HG02642 (cell line): ENCODE measurements at regions not wholly inside any gene's neighbourhood (a gene's known extent, or its start where the extent isn't known, plus 50 kb on each side); places are given as distances from the start of the nearest gene placed in this dataset.

Experiments used
- ATAC-seq: cut with Tn5 transposase; IDR thresholded peaks from one replicate; pipeline ENCODE4 v1.9.1; 2021; ENCODE audit warnings: mild to moderate bottlenecking; ENCODE audit not compliant: unreplicated experiment, poor library complexity

DNA sequence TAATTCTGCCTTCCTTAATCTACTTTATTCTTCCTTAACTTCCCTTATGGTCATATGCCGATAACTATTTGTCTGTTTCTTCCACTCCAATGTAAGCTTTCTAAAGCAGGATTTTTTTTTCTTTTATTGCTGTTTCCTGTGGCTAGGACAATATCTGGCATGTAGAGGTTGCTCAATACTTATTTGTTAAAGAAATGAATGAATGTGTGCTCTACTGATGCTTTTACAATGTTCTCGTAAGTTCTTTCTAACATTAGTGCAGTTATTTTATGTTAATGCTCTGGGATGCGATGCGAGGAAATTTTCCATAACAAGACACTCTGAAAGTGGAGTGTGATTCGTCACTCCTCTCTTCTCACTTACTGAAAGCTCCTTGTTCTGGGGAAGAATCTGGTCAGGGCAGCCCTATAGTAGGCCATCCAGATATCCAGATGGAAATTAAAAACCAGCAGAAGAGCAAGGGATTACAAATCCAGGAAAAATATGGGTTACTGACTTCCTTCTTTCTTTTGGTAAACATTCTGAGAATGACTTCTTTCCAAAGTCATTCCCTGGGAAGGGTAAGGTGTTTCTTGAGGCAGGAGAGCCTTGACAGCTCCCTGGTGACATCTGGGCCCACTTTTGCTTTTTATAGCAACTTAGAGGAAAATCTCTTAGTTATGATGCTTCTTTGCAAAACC lies 420.4 kb downstream of the PDCD6IP start:
- no peak for ATAC-seq

DNA sequence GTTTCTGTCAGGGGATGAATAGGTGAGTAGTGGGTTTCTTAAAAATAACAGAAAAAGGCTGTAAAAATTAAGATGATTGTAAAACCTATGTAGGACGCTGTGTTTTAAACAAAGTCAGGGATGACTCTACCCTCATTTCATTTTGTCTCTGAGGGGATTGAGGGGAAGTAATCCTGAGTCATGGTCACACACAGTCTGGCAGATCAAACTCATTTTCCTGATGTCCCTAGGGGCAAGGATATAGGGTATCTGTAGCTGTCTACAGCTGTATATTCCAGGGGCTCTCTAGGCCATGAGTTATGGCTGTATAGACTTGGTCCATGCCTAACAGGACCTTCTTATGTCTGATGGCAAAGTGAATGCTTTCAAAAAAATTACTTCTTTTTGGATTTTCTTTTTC lies 421.1 kb downstream of the PDCD6IP start:
- no peak for ATAC-seq

DNA sequence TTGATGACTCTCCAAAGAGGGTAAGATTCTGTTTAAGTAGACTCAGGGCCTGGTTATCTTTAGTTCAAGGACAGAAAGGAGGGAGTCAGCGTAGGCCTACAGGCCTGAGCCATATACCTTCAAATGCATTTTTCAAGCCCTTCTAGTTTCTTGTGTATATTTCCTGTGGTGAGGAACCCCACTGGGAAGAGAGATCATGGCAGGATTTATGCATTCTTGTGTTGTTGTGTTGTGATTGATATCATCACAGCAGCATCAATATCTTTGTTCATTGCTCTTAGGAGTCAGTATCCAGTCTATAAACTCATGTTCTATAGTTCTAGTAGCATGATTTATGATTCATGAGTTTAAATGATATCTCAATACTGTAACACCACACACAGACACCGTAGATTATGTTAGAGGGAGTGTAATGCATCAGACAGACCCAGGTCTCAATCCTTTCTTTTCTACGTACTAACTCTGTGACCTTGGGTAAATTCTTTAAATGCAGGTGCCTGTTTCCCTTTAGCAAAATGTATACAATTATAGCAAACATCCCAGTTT lies 427.5 kb downstream of the PDCD6IP start:
- ATAC-seq: no peak

DNA sequence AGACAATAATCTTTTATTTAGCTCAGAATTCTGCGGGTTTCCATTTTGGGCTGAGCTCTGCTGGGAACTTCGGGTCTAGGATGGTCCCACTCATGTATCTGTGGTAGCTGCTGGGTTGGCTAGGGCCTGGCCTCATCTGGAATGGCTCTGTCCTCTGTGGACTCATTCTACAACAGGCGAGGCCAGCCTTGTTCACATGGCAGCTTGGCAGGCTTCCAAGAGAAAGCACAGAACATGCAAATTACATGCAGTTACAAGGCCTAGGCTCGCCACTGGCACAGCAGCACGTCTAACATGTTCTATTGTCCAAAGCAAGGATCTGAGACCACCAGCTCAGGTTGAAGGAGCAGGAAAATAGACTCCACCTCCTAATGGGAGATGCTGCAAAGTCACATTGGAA lies 431.4 kb downstream of the PDCD6IP start:
- ATAC-seq: no peak

DNA sequence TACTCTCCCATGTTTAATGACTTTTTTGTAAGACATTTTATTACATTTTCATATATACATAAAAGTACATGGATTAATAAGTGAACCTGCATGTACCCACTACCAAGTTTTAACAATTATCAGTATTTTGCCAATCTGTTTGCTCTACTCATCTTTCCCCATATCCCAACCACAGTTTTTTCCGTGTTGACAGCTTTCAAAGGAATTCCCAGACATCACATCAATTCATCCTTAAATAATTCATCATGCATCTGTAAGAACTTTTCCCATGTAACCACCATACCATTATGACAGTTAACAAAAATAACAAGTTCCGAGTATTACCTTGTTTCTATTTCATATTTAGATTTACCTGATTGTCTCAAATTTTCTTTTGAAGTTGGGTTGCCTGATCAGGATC lies 436.7 kb downstream of the PDCD6IP start:
- ATAC-seq: no peak

DNA sequence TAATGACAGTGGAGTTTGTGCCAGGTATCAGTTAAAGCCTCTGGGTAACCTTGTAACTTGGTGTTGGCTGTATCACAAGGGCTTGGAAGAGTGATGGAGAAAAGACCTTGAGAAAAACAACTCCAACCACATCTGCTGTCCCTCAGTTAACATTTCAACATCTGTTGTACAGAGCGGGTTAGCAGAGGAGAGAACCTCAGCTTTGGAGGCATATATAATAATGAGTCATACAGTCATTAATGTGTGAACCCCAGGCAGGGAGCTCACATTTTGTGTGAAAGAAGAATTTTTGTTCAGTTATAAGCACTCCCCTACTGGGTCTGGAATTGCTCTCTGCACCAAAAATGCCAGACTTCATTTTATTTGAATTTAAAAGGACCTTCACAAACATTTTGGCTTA lies 439.5 kb downstream of the PDCD6IP start:
- no peak for ATAC-seq

DNA sequence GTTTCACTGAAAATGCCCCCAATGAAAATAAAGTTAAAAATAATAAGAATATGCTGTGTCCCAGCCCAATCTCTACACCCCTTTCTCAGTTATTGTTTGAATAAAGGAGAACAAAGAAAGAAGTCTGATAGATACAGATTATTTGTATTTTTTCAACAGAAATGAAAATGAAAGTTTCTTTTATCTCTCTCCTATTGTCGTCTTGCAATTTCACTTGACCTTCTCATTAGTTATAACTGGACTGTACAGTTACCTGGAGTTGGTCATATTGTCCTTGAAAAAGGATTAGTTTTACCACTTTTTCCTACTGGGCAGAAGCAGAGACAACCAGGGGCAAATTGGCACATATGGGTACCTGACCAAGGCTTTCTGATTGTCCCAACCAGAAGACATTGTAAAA lies 440.0 kb downstream of the PDCD6IP start:
- no peak for ATAC-seq

DNA sequence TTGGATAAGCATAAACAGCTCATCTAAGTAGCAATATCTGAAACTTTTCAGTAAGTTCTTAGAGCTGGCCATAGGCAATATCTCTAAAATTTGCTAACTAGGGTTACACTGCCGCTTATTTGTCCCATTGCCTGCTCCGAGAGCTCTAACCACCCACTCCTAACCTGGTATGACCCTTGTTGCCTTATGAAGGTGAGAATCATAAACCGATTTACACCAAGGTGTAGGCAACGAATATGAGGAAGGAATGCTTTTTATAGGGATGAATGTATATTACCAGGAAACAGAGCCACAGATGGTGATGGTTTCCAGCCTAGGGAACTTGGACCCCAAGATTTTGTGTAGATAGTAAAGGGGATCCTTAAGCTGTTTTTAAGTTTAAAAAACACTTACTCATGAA lies 440.9 kb downstream of the PDCD6IP start:
- no peak for ATAC-seq

DNA sequence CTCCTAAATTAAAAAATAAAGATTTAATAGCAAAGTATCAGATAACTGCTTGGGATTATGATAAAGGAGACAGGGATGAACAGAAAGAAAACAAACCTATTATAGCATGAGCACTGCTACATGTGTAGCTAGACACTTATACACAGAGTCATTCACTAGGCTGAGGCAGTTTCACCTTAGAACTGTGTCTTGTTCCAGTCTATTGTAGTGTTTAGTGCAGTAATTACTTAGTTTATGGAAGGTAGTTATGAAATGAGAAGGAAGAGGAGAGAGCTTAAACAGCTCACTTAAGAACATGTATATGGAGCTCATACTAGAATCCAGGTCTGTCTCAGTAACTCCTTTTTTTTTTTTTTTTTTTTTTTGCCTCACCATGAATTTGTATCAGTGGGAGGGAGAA lies 441.4 kb downstream of the PDCD6IP start:
- ATAC-seq: no peak

DNA sequence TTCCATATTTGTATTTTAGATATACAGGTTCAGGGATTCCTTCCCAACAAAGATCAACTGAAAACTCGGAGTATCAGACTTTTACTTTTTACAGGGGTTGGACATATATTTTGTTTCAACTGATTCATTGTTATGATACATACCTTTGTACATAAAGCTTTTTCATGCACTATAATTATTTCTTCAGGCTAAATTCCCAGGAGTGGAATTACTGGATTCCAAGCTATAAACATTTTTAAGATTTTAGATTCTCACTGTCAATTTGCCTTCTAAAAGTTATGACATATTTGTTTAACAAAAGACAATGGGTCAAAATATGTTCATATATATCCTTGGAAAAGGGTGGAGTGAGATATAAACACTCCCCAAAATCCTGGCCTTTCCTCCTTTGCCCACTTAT lies 449.0 kb downstream of the PDCD6IP start:
- ATAC-seq: no peak

DNA sequence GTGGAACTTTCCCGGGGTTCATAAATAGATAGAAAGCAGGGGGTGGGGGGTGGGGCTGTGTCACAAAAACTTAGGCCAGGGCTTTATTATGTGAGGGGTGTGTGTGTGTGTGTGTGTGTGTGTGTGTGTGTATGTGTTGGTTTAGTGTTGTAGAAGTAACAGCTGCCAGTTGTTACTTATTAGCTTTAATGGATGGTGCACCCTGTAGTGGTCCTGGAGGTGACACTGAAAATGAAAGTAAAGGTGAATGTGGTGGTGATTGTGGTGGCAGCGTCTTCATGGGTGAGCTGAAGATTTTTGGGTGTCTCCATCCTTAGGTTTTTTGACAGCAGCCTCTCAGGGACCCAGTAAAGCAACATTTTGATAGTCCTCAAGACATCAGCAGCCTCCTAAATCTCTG lies 449.9 kb downstream of the PDCD6IP start:
- peak; percentile 97 for ATAC-seq

DNA sequence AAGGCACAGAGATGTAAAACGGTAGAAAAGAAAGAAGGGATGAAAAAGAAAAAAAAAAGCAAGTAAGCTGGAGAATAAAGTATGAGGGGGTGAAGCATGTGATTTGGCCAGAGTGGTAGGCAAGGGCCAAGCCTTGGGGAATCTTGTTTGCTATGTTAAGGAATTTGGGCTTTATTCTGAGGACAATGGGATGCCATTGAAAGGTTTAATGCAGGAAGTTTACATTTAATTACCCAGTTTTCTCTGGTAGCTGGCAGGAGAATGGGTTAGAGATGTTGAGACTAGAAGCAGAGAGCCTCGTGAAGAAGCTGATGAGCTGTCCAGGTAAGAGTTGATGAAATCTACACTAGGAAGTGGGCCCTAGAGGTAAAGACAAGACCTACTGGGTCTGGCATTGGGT lies 455.9 kb downstream of the PDCD6IP start:
- ATAC-seq: no peak

DNA sequence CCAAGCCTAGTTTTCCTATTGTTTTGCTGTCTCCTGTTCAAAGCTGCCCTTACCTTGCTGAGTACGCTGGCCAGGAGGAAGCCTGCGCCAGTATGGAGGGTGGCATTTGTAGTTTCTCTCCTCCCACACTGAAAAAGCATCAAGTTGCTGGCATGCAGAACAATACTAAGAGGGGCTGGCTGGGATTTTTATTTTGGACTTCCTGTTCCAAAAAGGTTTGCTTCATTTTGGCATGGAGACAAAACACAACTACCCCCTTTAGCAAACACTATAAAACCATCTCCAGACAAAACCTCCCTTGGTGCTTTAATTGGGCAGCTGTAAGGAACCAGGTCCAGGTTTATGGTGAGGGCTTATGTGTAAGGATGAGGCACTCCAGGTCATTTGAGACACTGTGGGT lies 457.6 kb downstream of the PDCD6IP start:
- ATAC-seq: no peak

DNA sequence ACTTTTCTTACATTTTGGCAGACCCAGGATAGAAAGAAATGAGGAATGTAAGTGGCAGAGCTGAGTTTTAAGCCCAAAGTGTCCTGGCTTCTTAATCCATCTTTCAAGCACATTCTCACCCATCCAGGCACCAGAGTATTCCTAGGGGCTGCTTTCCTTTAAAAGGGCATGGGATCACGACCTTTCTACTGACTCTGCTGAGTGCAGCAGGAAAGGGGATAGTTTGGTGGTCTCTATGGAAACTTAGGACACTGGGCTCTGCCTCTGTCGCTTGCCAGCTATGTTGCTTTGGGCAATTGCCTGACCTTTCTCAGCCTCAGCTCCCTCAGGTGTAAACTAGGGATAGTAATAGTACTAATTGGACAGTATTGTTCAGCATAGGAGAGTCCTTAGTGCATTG lies 458.4 kb downstream of the PDCD6IP start:
- ATAC-seq: no peak

DNA sequence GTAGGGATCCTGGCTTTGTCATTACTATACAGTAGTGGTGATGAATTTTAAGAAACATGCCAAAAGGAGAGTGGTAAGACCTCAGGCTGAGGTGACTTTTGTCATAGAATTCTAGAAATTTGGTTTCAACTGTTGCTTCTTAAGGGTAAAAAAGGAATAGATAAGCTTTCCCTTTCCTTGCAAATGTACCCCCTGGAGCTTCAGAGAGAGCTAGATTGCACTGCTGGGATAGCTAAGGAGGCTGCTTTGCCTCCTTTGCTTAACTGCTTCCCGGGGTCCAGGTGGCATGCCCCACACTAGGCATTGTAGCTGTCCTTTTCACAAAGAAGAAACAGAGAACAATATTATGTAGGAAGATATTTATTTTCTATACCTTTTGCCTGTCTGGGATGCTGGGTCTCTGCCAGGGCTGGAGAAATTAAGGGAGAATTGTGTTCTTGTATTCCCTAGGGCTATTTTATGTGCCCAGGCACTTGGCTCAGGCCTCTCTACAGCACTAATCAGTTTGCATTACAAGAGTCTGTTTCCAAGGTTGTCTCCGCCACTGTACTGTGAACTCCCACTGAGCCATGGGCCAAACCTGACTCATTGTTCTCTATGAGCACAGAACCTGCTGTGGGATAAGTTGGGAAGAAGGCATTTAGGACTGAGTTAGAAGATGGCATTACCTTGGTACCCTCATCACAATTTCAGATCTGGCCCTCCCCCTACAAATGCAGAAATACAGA lies 460.0 kb downstream of the PDCD6IP start:
- ATAC-seq: no peak

DNA sequence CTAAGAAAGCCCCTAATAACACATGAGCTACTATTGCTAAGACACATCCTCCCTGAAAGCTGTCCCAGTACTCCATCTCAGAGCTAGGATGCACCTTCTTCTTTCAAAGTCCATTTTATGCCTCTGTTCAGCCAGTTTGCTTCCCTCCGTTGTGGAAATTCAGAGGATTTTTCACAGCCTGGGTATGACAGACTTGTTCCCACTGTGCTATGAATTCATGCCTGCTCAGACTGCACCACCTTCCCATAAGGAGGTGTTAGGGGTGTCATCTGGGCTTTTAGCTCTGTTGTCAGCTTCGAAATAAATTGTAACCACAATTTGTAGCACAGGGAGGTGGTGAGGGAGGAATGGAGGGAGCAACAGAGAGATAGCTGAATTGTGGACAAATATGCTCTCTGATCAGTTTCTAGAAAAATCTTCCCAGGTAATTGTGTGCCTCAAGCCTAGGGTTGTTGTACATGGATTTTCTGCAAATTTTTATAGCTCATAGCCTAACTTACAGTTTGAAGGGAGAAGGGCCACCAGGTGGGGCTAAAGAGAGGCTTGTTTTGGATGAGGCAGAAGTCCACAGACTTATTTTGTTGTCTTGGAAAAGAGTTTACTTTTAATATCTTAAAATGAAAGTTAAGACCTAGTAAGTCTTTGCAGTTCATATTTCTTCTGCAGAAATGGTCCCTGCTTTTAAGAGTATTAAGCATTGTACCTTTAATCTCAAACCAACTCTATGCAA lies 462.0 kb downstream of the PDCD6IP start:
- ATAC-seq: peak; percentile 43

DNA sequence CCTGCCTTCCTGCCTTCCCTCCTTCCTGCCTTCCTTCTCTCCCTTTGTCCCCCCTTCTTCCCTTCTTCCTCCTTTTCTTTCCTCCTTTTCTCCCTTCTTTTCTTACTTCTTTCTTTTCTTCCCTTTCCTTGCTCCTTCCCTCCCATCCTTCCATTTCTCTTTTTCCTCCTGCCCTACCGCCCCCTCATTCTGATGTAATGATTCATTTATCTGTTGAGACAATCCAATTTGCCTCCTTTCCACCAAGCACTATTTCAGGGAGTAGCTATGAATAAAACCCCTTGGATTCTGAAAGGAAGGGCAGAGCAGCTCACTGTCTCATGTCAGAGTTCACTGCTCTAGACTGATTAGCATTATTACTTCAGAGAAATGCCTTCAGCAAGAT lies 462.6 kb downstream of the PDCD6IP start:
- ATAC-seq: no peak

DNA sequence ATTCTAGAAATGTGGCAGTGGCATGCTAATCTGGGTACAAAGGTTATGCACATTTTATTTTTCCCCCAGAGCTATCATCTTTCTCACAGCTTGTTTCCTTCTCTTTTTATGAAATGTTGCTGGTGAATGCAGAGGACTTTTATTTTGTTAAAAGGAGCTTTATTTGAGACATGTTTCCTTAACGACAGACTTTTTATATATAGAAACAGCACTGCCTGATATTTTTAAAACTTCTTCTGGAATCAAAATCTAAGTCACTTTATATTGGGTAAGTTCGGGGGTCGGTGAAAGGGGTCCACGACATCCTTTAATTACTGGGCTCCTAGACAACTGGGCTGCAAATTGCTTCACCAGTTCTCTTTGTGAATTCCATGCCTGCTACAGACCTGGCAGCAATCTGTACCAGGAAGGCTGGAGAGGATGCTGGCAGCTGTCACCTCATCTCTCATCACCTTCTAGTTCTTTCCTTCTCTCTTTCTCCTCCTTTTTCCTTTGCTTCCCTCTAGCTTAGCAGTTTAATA lies 464.7 kb downstream of the PDCD6IP start:
- no peak for ATAC-seq

DNA sequence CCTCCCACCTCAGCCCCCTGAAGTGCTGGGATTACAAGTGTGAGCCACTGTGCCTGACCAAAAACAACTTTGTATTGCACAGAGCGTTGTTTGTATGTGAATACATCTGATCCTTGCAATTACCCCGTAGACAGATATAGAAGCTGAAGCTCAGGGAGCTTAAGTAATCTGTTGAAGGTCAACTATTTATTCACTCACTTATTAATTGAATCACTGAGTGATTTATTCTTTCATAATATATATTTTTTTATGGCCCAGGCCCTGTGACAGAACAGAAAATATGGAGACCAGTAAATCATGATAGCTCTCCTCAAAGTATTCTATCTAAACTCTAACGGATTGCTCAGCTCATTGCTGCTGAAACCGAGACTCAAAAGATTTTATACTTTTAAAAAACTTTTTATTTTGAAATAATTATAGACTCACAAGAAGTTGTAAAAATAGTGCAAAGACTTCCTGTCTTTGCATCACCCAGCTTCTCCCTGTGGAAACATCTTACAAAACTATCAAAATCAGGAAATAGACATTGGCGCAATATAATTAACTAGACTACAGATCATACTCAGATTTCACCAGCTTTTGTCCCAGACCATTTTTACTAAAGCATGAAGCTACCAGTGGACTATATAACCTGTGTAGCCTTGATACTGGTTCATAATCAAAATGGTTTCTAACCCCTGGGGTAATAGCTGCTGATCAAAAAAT lies 466.1 kb downstream of the PDCD6IP start:
- ATAC-seq: no peak

DNA sequence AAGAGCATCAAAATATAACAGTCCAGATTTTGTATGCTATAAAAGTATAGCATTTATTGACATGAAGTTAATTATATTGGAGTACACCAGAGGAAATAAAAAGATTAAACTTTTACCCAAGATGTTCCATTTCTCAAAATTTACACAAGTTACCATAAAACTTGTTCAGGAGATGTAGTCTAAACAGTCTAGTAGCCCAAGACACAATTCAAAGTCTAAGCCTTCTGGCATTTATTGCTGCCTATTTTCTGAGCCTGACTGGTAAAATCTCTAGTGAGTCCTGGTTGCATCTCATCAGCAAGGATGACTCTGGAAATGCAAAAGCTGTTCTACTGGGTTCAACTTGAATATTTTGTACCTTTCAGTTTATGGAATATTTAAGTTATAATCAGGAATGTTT lies 468.7 kb downstream of the PDCD6IP start:
- ATAC-seq: no peak
